Adrenal gland (tissue), 5 donors: ENCODE measurements at regions not wholly inside any gene's neighbourhood (a gene's known extent, or its start where the extent isn't known, plus 50 kb on each side); places are given as distances from the start of the nearest gene placed in this dataset.

ENCODE experiments used
- POLR2A ChIP-seq, 2 donors: fragments of 450-650 bp; IDR thresholded peaks; one replicate each; pipeline ENCODE4 v1.6.1; 2017; ENCODE audit warnings: antibody characterized with exemption in 2 of 2, mild to moderate bottlenecking in 2 of 2, moderate library complexity in 1 of 2
- TF ChIP-seq, protein P1 (sequence below), 6 experiments: fragments of 450-650 bp in 4 of 6; fragments of 200-600 bp in 2 of 6; sonication (generic) in 1 of 6; IDR thresholded peaks; 1 replicate in 5 of 6; 2 replicates in 1 of 6; pipeline versions ENCODE4 v1.5.1 to v1.8.0; 2016 to 2021; ENCODE audit warnings: antibody characterized with exemption in 6 of 6, mild to moderate bottlenecking in 2 of 6, moderate library complexity in 1 of 6
- donor health status: DM: no; HTN: no; CAD: no.

DNA sequence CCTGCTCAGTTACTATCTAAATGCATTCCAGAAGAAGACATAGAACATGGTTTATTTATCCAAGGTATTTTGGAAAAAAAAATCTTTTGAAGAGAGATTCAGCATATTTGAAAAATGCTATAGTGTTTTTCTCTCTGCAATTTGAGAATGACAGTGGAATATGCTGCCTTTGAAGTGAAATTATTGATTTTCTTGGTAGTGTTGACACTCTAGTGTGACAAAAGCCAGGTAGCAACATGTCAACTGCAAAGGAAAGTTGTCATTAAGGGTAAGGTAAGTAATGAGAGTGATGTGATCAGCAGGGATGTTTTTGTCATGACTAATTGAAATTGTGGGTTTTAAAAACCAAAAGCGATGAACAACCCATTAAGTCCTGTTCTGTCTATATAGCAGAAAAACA, 1387.1 kb upstream of the TMEFF2 start:
- TF ChIP-seq, protein P1, sequence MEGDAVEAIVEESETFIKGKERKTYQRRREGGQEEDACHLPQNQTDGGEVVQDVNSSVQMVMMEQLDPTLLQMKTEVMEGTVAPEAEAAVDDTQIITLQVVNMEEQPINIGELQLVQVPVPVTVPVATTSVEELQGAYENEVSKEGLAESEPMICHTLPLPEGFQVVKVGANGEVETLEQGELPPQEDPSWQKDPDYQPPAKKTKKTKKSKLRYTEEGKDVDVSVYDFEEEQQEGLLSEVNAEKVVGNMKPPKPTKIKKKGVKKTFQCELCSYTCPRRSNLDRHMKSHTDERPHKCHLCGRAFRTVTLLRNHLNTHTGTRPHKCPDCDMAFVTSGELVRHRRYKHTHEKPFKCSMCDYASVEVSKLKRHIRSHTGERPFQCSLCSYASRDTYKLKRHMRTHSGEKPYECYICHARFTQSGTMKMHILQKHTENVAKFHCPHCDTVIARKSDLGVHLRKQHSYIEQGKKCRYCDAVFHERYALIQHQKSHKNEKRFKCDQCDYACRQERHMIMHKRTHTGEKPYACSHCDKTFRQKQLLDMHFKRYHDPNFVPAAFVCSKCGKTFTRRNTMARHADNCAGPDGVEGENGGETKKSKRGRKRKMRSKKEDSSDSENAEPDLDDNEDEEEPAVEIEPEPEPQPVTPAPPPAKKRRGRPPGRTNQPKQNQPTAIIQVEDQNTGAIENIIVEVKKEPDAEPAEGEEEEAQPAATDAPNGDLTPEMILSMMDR (IDR thresholded peaks at IDR 0.05): no peak
- TF ChIP-seq POLR2A (IDR thresholded peaks at IDR 0.05): no peak
